Hepatocyte (in vitro differentiated cells): ENCODE measurements at regions not wholly inside any gene's neighbourhood (a gene's known extent, or its start where the extent isn't known, plus 50 kb on each side); places are given as distances from the start of the nearest gene placed in this dataset.

Experiments used
- DNase-seq: peaks from one replicate; pipeline ENCODE4 v3.0.0-alpha.2; 2016; ENCODE audit warnings: low spot score
- H2AFZ ChIP-seq: fragments of 200-600 bp; sonication (generic); 2 replicates; pipeline ENCODE4 v1.6.0; 2016; ENCODE audit warnings: antibody characterized with exemption, mild to moderate bottlenecking
- H3K27ac ChIP-seq: fragments of 200-600 bp; sonication (generic); 2 replicates; pipeline ENCODE4 v1.5.1; 2016; ENCODE audit warnings: mild to moderate bottlenecking
- H3K27me3 ChIP-seq: fragments of 200-600 bp; sonication (generic); 2 replicates; pipeline ENCODE4 v1.6.1; 2016
- H3K36me3 ChIP-seq: fragments of 200-600 bp; sonication (generic); replicated peaks from 2 replicates; pipeline ENCODE4 v1.5.1; 2016; ENCODE audit warnings: low read depth; ENCODE audit not compliant: insufficient read depth
- H3K4me1 ChIP-seq: fragments of 200-600 bp; sonication (generic); 2 replicates; pipeline ENCODE4 v1.5.1; 2016; ENCODE audit warnings: mild to moderate bottlenecking, moderate library complexity; ENCODE audit not compliant: insufficient read depth
- H3K4me2 ChIP-seq: fragments of 200-600 bp; sonication (generic); 2 replicates; pipeline ENCODE4 v1.6.0; 2016
- H3K4me3 ChIP-seq: fragments of 200-600 bp; sonication (generic); 2 replicates; pipeline ENCODE4 v1.5.1; 2016; ENCODE audit warnings: mild to moderate bottlenecking
- H3K79me2 ChIP-seq: fragments of 200-600 bp; sonication (generic); 2 replicates; pipeline ENCODE4 v1.6.0; 2017; ENCODE audit warnings: mild to moderate bottlenecking
- H3K9me2 ChIP-seq: fragments of 200-600 bp; sonication (generic); replicated peaks from 2 replicates; pipeline ENCODE4 v1.6.0; 2017; ENCODE audit warnings: mild to moderate bottlenecking; ENCODE audit not compliant: insufficient read depth
- H3K9me3 ChIP-seq: fragments of 200-600 bp; sonication (generic); 2 replicates; pipeline ENCODE4 v1.5.1; 2016; ENCODE audit warnings: low read depth, mild to moderate bottlenecking
- H4K20me1 ChIP-seq: fragments of 200-600 bp; sonication (generic); 2 replicates; pipeline ENCODE4 v1.6.0; 2016; ENCODE audit warnings: mild to moderate bottlenecking; ENCODE audit not compliant: insufficient read depth, poor library complexity, severe bottlenecking
- CTCF ChIP-seq: fragments of 200-600 bp; sonication (generic); IDR thresholded peaks from 2 replicates; pipeline ENCODE4 v1.5.1; 2016; ENCODE audit warnings: antibody characterized with exemption, mild to moderate bottlenecking; ENCODE audit not compliant: poor library complexity
- EZH2 ChIP-seq: fragments of 200-600 bp; sonication (generic); IDR thresholded peaks from 2 replicates; pipeline ENCODE4 v1.6.1; 2016; ENCODE audit warnings: antibody characterized with exemption, mild to moderate bottlenecking, borderline replicate concordance
- EZH2phosphoT487 ChIP-seq: fragments of 200-600 bp; sonication (generic); IDR thresholded peaks from one replicate; pipeline ENCODE4 v1.6.1; 2018; ENCODE audit warnings: antibody characterized with exemption, mild to moderate bottlenecking, low read depth, moderate library complexity; ENCODE audit not compliant: unreplicated experiment, severe bottlenecking
- WGBS: methylation state at CpG from one replicate; pipeline ENCODE4 v1.1.6; 2016; ENCODE audit warnings: low lambda C conversion rate; ENCODE audit errors: missing lambda C conversion rate; 5-methylcytosine and 5-hydroxymethylcytosine counted together

DNA sequence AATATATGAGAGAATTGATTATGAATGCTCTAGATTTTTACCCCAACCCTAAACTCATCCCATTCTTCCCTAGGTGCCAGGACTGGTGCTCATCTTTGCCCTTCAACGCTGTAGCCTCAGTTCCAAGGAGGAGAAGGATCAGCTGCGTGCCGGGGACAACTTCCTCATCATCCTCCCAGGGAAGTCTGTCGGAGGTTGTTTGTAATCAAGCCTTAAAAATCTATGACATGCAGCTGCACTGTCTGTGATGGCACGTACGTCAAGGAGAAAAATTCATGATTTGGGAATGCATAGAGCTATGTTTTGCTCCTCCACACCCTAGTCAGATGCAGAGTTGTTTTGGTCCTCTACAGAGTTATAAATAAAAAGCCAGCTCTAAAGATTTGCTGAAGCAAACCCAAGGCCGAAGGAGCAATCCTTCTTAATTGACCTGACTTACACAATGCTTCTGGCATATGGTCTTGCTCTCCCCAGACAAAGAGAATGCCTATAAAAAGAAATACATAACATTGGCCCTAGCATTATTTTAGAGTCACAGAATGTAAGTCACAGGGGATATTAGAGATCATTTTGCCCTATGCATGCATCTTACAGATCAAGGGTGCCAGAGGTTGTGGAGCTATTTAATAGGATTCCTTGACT is 244.2 kb downstream of the HIVEP2 start:
- no peaks in the 10 kb centered on the region for H3K4me1 ChIP-seq
- TF ChIP-seq EZH2phosphoT487 (no peak), EZH2 (no peak), CTCF (no peak)
- H3K27me3 ChIP-seq = no peaks in the 10 kb centered on the region
- H3K9me2 ChIP-seq = no peaks in the 10 kb centered on the region
- WGBS = 76% methylated on average over 7 of the region's 7 CpGs
- H3K4me3 ChIP-seq = no peak overlapping the region
- H3K4me2 ChIP-seq = no peak overlapping the region
- no peak overlapping the region for H3K27ac ChIP-seq
- H3K9me3 ChIP-seq = no peaks in the 10 kb centered on the region
- H3K79me2 ChIP-seq = no peaks in the 10 kb centered on the region
- no peaks in the 10 kb centered on the region for H3K36me3 ChIP-seq
- no peaks in the 10 kb centered on the region for H4K20me1 ChIP-seq
- DNase-seq = no peak
- H2AFZ ChIP-seq = no peak overlapping the region
